OCI-LY1 (cell line): ENCODE measurements at regions not wholly inside any gene's neighbourhood (a gene's known extent, or its start where the extent isn't known, plus 50 kb on each side); places are given as distances from the start of the nearest gene placed in this dataset.

Experiments
- CTCF ChIP-seq: fragments of 200-600 bp; sonication (generic), shearing (Covaris generic); IDR thresholded peaks from 2 replicates; pipeline ENCODE4 v1.5.1; 2017; ENCODE audit warnings: mild to moderate bottlenecking, antibody characterized with exemption, low read length, moderate library complexity, mixed read lengths
- EZH2 ChIP-seq: fragments of 200-600 bp; sonication (generic), shearing (Covaris generic); IDR thresholded peaks from 2 replicates; pipeline ENCODE4 v1.8.0; 2017; ENCODE audit warnings: borderline replicate concordance, mixed run types, mild to moderate bottlenecking, antibody characterized with exemption, low read length, moderate library complexity, mixed read lengths

GRCh38 chr18:61756244-61756643, 136.6 kb downstream of the RNF152 start:
- no peak for TF ChIP-seq CTCF
- TF ChIP-seq EZH2 = no peak
